ENCODE measurements at regions not wholly inside any gene's neighbourhood (a gene's known extent, or its start where the extent isn't known, plus 50 kb on each side); places are given as distances from the start of the nearest gene placed in this dataset.

DNA sequence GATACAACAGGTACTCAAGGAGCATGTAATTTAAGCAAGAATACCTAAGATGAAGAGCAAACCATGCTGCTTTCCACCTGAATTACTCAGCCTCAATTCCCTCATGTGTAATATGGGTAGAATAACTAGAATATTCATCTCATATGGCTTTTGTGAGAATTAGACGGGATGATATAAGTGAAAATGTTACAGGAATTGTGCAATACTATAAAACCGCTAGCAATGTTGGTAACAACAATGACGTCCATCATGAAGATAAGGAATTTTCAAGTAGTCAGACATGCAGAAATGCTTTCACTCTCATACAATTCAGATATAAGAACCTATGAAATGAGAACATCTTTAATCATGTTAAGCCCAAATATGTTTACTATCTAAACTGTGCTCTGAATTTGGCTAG is 2106.6 kb upstream of the CELF4 start:
- Histone ChIP-seq H3K27me3 (replicated peaks; ENCODE audit: control insufficient read depth, insufficient read depth, low read length, poor library complexity, severe bottlenecking) (no peaks in the 10 kb centered on the region), H3K27ac (ENCODE audit: insufficient read depth, low read length, poor library complexity, severe bottlenecking) (no peak overlapping the region)

DNA sequence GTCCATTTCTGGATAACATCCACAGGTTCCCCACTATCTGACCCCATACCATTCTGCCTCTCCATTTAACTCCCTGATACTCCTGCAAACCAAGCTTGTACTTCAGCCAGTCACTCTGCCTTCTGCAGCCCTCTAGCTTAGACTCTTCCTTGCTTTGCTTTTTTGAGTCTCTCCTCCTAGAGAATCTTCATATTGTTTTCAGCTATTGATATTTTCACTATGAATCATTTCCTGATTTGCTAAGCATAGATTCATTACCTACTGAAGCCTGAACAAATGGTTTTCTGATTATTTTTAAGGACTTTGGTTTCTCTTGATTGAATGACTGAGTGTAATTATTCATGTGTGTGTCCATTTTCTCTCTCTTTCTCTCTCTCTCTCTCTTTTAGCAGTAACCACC is 2102.3 kb upstream of the CELF4 start:
- H3K27me3 ChIP-seq (replicated peaks; ENCODE audit: control insufficient read depth, insufficient read depth, low read length, poor library complexity, severe bottlenecking), result no peaks in the 10 kb centered on the region
- H3K27ac ChIP-seq (ENCODE audit: insufficient read depth, low read length, poor library complexity, severe bottlenecking), result no peak overlapping the region
- no peaks in the 10 kb centered on the region for H3K9me3 ChIP-seq (ENCODE audit: control insufficient read depth, low read length)
- H3K36me3 ChIP-seq (ENCODE audit: control insufficient read depth, insufficient read depth, low read length), result no peaks in the 10 kb centered on the region
- no peak overlapping the region for H3K4me3 ChIP-seq (ENCODE audit: insufficient read depth, low read depth, low read length, poor library complexity, severe bottlenecking)
- no peak for DNase-seq
- no peaks in the 10 kb centered on the region for H3K4me1 ChIP-seq (ENCODE audit: control insufficient read depth, insufficient read depth, low read length, poor library complexity, severe bottlenecking)

More for the DNA sequence above, 2106.6 kb upstream of the CELF4 start:
- Histone ChIP-seq H3K4me1 (ENCODE audit: control insufficient read depth, insufficient read depth, low read length, poor library complexity, severe bottlenecking) (no peaks in the 10 kb centered on the region), H3K4me3 (ENCODE audit: insufficient read depth, low read depth, low read length, poor library complexity, severe bottlenecking) (no peak overlapping the region), H3K9me3 (ENCODE audit: control insufficient read depth, low read length) (no peaks in the 10 kb centered on the region), H3K36me3 (ENCODE audit: control insufficient read depth, insufficient read depth, low read length) (no peaks in the 10 kb centered on the region)
- DNase-seq, result no peak

DNA sequence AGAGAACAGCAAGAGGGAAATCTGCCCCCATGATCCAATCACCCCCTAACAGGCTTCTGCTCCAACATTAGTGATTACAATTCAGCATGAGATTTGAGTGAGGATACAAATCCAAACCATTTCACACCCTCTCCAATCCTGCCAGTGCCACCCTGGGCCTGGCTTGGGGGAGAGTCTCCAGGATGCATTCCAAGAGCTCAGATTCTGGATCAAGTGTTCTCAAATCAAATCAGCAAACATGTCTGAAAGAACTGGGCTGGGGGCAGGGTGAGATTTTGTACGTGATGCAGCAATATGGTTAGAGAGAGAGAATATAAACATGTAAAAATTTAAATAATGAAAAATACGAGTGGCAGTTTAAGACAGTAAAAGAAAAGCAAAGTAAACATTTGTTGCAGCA is 2100.9 kb upstream of the CELF4 start:
- Histone ChIP-seq H3K36me3 (ENCODE audit: control insufficient read depth, insufficient read depth, low read length) (no peaks in the 10 kb centered on the region), H3K9me3 (ENCODE audit: control insufficient read depth, low read length) (no peaks in the 10 kb centered on the region), H3K4me3 (ENCODE audit: insufficient read depth, low read depth, low read length, poor library complexity, severe bottlenecking) (no peak overlapping the region), H3K27ac (ENCODE audit: insufficient read depth, low read length, poor library complexity, severe bottlenecking) (no peak overlapping the region), H3K27me3 (replicated peaks; ENCODE audit: control insufficient read depth, insufficient read depth, low read length, poor library complexity, severe bottlenecking) (no peaks in the 10 kb centered on the region), H3K4me1 (ENCODE audit: control insufficient read depth, insufficient read depth, low read length, poor library complexity, severe bottlenecking) (no peaks in the 10 kb centered on the region)
- DNase-seq, result no peak

DNA sequence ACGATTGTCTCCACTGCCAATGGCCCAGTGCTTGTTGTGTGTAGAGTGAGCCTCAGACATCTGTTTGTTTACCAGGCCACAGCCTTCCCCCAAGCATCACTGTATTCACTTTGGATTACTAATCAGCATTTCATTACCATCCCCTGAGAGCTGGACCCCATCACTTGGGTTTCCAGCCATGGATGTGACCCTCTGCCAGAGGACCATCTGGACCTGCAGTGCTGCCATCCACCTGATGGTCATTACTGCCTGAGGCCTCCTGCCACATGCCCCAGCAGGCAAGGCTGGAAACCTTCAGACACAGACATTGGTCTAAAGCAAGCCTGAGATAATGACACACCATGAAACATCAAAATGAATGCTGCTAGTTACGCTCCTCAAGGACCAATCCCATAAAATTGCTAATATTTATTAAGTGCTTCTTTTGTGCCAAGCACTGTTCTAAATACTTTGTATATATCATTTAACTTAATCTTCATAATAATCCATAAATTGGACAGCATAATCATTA is 2096.3 kb upstream of the CELF4 start:
- Histone ChIP-seq H3K9me3 (ENCODE audit: control insufficient read depth, low read length) (no peaks in the 10 kb centered on the region), H3K36me3 (ENCODE audit: control insufficient read depth, insufficient read depth, low read length) (no peaks in the 10 kb centered on the region), H3K27me3 (replicated peaks; ENCODE audit: control insufficient read depth, insufficient read depth, low read length, poor library complexity, severe bottlenecking) (no peaks in the 10 kb centered on the region), H3K27ac (ENCODE audit: insufficient read depth, low read length, poor library complexity, severe bottlenecking) (no peak overlapping the region), H3K4me3 (ENCODE audit: insufficient read depth, low read depth, low read length, poor library complexity, severe bottlenecking) (no peak overlapping the region), H3K4me1 (ENCODE audit: control insufficient read depth, insufficient read depth, low read length, poor library complexity, severe bottlenecking) (no peaks in the 10 kb centered on the region)
- DNase-seq, result no peak

DNA sequence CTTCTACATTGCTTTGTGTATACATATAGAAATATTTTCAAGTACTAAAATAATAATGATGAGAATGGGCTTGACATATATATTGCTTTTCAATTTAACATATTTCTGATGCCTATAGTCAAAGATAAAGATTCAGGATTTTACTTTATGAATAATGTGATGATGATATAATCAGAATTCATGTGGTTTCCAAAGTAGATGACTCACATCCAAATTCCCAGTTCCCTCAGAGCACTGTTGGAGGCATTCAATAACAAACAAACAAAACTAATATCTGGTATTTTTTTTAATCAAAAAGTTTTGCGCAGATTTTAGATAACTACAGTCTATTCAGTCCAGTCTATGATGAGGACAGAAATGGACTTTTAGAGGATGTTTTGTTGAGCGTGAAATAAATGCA is 2094.5 kb upstream of the CELF4 start:
- H3K4me1 ChIP-seq (ENCODE audit: control insufficient read depth, insufficient read depth, low read length, poor library complexity, severe bottlenecking), result no peaks in the 10 kb centered on the region

DNA sequence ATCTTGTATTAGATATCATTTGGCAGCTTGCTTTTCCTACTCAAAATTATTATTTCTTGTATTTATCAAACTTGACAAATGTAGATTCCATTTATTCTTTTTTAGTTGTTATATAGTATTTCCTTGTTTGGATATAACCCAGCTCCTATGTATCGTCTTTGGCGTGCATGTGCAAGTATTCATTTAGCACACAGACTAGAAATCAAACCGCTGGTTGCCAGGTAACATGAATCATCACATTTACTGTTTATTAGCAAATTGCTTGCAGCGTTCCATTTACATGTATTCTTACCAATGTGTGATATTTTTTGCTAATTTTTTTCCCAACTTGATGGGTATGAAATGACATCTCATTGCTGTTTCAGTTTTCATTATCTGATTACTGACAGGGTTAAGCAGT is 2089.7 kb upstream of the CELF4 start:
- H3K27me3 ChIP-seq (replicated peaks; ENCODE audit: control insufficient read depth, insufficient read depth, low read length, poor library complexity, severe bottlenecking), result no peaks in the 10 kb centered on the region
- no peaks in the 10 kb centered on the region for H3K36me3 ChIP-seq (ENCODE audit: control insufficient read depth, insufficient read depth, low read length)
- DNase-seq, result no peak
- no peak overlapping the region for H3K4me3 ChIP-seq (ENCODE audit: insufficient read depth, low read depth, low read length, poor library complexity, severe bottlenecking)
- H3K4me1 ChIP-seq (ENCODE audit: control insufficient read depth, insufficient read depth, low read length, poor library complexity, severe bottlenecking), result no peaks in the 10 kb centered on the region
- H3K9me3 ChIP-seq (ENCODE audit: control insufficient read depth, low read length), result no peaks in the 10 kb centered on the region
- no peak overlapping the region for H3K27ac ChIP-seq (ENCODE audit: insufficient read depth, low read length, poor library complexity, severe bottlenecking)

More for the DNA sequence above, 2094.5 kb upstream of the CELF4 start:
- H3K9me3 ChIP-seq (ENCODE audit: control insufficient read depth, low read length), result no peaks in the 10 kb centered on the region
- no peaks in the 10 kb centered on the region for H3K36me3 ChIP-seq (ENCODE audit: control insufficient read depth, insufficient read depth, low read length)
- DNase-seq, result no peak
- no peak overlapping the region for H3K4me3 ChIP-seq (ENCODE audit: insufficient read depth, low read depth, low read length, poor library complexity, severe bottlenecking)
- no peaks in the 10 kb centered on the region for H3K27me3 ChIP-seq (replicated peaks; ENCODE audit: control insufficient read depth, insufficient read depth, low read length, poor library complexity, severe bottlenecking)
- no peak overlapping the region for H3K27ac ChIP-seq (ENCODE audit: insufficient read depth, low read length, poor library complexity, severe bottlenecking)

DNA sequence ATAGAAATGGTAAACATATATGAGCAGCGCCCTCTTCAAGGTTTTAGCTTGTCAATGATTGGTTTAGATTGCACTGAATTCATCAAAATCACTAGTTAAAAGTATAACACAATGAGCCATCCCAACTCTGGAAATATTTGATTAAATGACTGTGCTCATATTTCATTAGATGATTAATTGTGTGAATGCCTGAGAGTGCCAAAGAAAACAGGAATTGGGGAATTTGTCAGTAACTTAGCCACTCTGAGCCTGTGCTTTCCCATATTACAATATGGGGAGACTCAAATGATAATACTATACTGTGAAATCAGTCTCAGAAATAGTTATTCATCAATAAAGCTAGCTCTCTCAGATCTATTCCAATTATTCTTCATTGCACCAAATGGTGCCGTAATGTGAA is 2087.6 kb upstream of the CELF4 start:
- Histone ChIP-seq H3K27me3 (replicated peaks; ENCODE audit: control insufficient read depth, insufficient read depth, low read length, poor library complexity, severe bottlenecking) (no peaks in the 10 kb centered on the region), H3K4me1 (ENCODE audit: control insufficient read depth, insufficient read depth, low read length, poor library complexity, severe bottlenecking) (no peaks in the 10 kb centered on the region), H3K9me3 (ENCODE audit: control insufficient read depth, low read length) (no peaks in the 10 kb centered on the region), H3K36me3 (ENCODE audit: control insufficient read depth, insufficient read depth, low read length) (no peaks in the 10 kb centered on the region), H3K4me3 (ENCODE audit: insufficient read depth, low read depth, low read length, poor library complexity, severe bottlenecking) (no peak overlapping the region), H3K27ac (ENCODE audit: insufficient read depth, low read length, poor library complexity, severe bottlenecking) (no peak overlapping the region)
- no peak for DNase-seq

DNA sequence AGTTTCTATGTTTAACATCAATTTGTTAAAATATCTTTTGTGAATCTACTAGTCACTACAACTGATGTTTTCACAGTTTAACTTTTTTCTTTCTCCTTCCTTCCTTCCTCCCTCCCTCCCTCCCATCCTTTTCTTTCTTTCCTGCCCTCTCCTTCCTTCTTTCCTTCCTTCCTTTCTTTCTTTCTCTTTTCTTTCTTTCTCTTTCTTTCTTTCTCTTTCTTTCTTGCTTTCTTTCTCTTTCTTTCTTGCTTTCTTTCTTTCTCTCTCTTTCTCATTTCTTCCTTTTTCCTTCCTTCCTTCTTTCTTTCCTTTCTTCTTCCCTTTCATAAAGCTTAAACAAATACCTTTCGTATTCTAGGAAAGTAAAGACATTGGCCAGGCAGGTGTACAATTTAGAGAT is 2083.0 kb upstream of the CELF4 start:
- H3K4me1 ChIP-seq (ENCODE audit: control insufficient read depth, insufficient read depth, low read length, poor library complexity, severe bottlenecking), result no peaks in the 10 kb centered on the region
- no peak overlapping the region for H3K27ac ChIP-seq (ENCODE audit: insufficient read depth, low read length, poor library complexity, severe bottlenecking)
- no peak overlapping the region for H3K4me3 ChIP-seq (ENCODE audit: insufficient read depth, low read depth, low read length, poor library complexity, severe bottlenecking)
- DNase-seq, result no peak
- no peaks in the 10 kb centered on the region for H3K27me3 ChIP-seq (replicated peaks; ENCODE audit: control insufficient read depth, insufficient read depth, low read length, poor library complexity, severe bottlenecking)
- no peaks in the 10 kb centered on the region for H3K36me3 ChIP-seq (ENCODE audit: control insufficient read depth, insufficient read depth, low read length)
- H3K9me3 ChIP-seq (ENCODE audit: control insufficient read depth, low read length), result no peaks in the 10 kb centered on the region

DNA sequence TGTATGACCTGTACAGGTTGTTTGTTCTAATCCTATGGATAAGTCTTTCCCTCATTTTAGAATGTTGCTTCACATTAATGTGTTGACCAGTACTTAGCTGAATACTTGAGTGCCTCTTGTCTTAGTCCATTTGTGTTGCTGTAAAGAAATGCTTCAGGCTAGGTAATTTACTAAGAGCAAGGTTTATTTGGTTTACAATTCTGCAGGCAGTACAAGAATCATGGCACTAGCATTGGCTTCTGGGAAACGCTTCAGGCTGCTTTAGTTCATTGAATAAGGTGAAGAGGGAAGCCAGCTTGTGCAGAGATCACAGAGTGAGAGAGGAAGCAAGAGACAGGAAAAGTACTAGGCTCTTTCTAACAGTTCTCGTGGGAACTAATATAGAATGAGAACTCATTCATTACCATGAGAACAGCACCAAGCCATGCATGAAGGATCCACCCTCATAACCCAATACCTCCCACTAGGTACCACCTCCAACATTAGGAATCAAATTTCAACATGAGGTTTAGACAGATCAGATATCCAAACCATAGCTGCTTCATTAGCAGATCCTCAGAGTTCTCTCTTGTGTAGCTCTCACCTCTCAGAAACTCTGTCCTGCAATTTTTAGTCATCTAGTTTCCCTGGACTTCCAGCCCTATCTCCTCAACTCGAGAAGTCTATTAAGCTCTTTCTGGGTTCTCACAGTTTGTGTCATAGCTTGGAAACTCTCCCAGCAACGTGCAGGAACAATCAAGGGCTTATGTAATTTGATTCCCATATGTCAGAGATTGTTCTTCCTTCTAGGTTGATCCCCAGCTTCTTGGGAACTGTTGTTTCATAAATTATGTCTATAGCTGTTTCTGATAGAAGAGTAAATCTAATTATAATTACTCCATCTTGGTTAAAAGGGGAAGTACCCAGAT is 2082.3 kb upstream of the CELF4 start:
- Histone ChIP-seq H3K4me1 (ENCODE audit: control insufficient read depth, insufficient read depth, low read length, poor library complexity, severe bottlenecking) (no peaks in the 10 kb centered on the region), H3K9me3 (ENCODE audit: control insufficient read depth, low read length) (no peaks in the 10 kb centered on the region), H3K4me3 (ENCODE audit: insufficient read depth, low read depth, low read length, poor library complexity, severe bottlenecking) (no peak overlapping the region), H3K27me3 (replicated peaks; ENCODE audit: control insufficient read depth, insufficient read depth, low read length, poor library complexity, severe bottlenecking) (no peaks in the 10 kb centered on the region), H3K27ac (ENCODE audit: insufficient read depth, low read length, poor library complexity, severe bottlenecking) (no peak overlapping the region), H3K36me3 (ENCODE audit: control insufficient read depth, insufficient read depth, low read length) (no peaks in the 10 kb centered on the region)
- no peak for DNase-seq

DNA sequence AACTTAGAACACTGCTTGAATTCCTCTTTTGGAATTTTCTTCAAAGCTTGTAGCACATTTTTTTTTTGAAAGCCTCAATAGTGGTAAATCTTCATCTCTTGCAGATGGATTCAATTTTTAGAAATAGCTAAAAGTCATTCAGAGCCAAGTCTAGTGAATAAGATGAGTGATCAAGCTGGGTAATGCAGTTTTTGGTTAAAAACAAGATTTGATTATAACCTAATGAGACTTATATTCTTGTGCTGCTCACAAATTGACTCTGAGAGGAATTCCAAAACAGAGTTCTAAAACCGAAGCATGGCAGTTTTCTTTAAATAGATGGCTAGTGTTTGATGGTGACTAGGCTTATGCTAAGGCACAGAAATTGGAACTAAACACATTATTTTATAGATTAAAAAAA is 2072.6 kb upstream of the CELF4 start:
- Histone ChIP-seq H3K27ac (ENCODE audit: insufficient read depth, low read length, poor library complexity, severe bottlenecking) (no peak overlapping the region), H3K27me3 (replicated peaks; ENCODE audit: control insufficient read depth, insufficient read depth, low read length, poor library complexity, severe bottlenecking) (no peaks in the 10 kb centered on the region), H3K9me3 (ENCODE audit: control insufficient read depth, low read length) (no peaks in the 10 kb centered on the region), H3K4me3 (ENCODE audit: insufficient read depth, low read depth, low read length, poor library complexity, severe bottlenecking) (no peak overlapping the region), H3K36me3 (ENCODE audit: control insufficient read depth, insufficient read depth, low read length) (no peaks in the 10 kb centered on the region), H3K4me1 (ENCODE audit: control insufficient read depth, insufficient read depth, low read length, poor library complexity, severe bottlenecking) (no peaks in the 10 kb centered on the region)
- no peak for DNase-seq

Measured in effector memory CD4-positive, alpha-beta T cell (primary cell).